ENCODE measurements at regions not wholly inside any gene's neighbourhood (a gene's known extent, or its start where the extent isn't known, plus 50 kb on each side); places are given as distances from the start of the nearest gene placed in this dataset.
"Not testable (repeated sequence)": the region's sequence is repeated elsewhere in the genome, so short reads cannot be mapped to it uniquely, and the experiment has no call there.

GRCh38 chr2:208608122-208608835 lies 201.7 kb downstream of the PTH2R start:
- DNase-seq = no peak

- no peak for DNase-seq
Observed at GRCh38 chr2:208609166-208609804, 202.7 kb downstream of the PTH2R start.

- DNase-seq = not testable (repeated sequence)
Observed at GRCh38 chr2:208615675-208616074, 209.1 kb downstream of the PTH2R start.

GRCh38 chr2:208618220-208618619 lies 211.6 kb downstream of the PTH2R start:
- DNase-seq = no peak

GRCh38 chr2:208619993-208620392 lies 213.4 kb downstream of the PTH2R start:
- no peak for DNase-seq

GRCh38 chr2:208620487-208620978 lies 213.9 kb downstream of the PTH2R start:
- DNase-seq = no peak

- no peak for DNase-seq
Observed at GRCh38 chr2:208627110-208627884, 220.7 kb downstream of the PTH2R start.

- DNase-seq = no peak
Observed at GRCh38 chr2:208627916-208628315, 221.3 kb downstream of the PTH2R start.

GRCh38 chr2:208638059-208638458 lies 231.5 kb downstream of the PTH2R start:
- DNase-seq = no peak

- DNase-seq = no peak
Observed at GRCh38 chr2:208642125-208642779, 235.7 kb downstream of the PTH2R start.

GRCh38 chr2:208643145-208643544 lies 236.6 kb downstream of the PTH2R start:
- no peak for DNase-seq

- DNase-seq = no peak
Observed at GRCh38 chr2:208645226-208645625, 238.6 kb downstream of the PTH2R start.

- DNase-seq = no peak
Observed at GRCh38 chr2:208648368-208648767, 241.8 kb downstream of the PTH2R start.

- no peak for DNase-seq
Observed at GRCh38 chr2:208653383-208653782, 246.8 kb downstream of the PTH2R start.

- DNase-seq = peak; percentile 15
Observed at GRCh38 chr2:208654056-208654455, 247.5 kb downstream of the PTH2R start.

- no peak for DNase-seq
Observed at GRCh38 chr2:208657468-208657867, 250.9 kb downstream of the PTH2R start.

- DNase-seq = no peak
Observed at GRCh38 chr2:208669394-208669793, 262.8 kb downstream of the PTH2R start.

- no peak for DNase-seq
Observed at GRCh38 chr2:208671284-208671683, 264.7 kb downstream of the PTH2R start.

GRCh38 chr2:208671886-208672680 lies 265.5 kb downstream of the PTH2R start:
- no peak for DNase-seq

- no peak for DNase-seq
Observed at GRCh38 chr2:208673631-208674030, 267.0 kb downstream of the PTH2R start.

GRCh38 chr2:208674919-208675318 lies 268.3 kb downstream of the PTH2R start:
- no peak for DNase-seq

- not testable (repeated sequence) for DNase-seq
Observed at GRCh38 chr2:208685929-208686328, 279.3 kb downstream of the PTH2R start.
